Pancreas (tissue), 10 donors: ENCODE measurements at regions not wholly inside any gene's neighbourhood (a gene's known extent, or its start where the extent isn't known, plus 50 kb on each side); places are given as distances from the start of the nearest gene placed in this dataset.

Source experiments
- ATAC-seq, 4 donors: fragments of 200-7000 bp; cut with Tn5 transposase; one replicate each; pipeline versions ENCODE4 v1.8.0 to v1.9.1; 2020; ENCODE audit warnings: mild to moderate bottlenecking in 4 of 4, moderate library complexity in 4 of 4
- DNase-seq, 6 donors: peaks; one replicate each; pipeline ENCODE4 v3.0.0-alpha.2; 2020
- FAIRE-seq: peaks from 2 replicates; lab custom pipeline; 2012; peaks lifted over from hg19 to GRCh38; lab: Jason Lieb, UNC
- H3K27ac ChIP-seq, 4 donors: fragments of 200-600 bp; sonication (generic); 1 replicate in 3 of 4; 2 replicates in 1 of 4; pipeline versions ENCODE4 v1.5.0 to v1.8.0; 2020
- H3K27me3 ChIP-seq, 4 donors: fragments of 200-600 bp; one replicate each; pipeline ENCODE4 v1.8.0; 2021
- H3K36me3 ChIP-seq, 3 donors: fragments of 200-600 bp; sonication (generic) in 1 of 3; one replicate each; pipeline versions ENCODE4 v1.5.0 to v1.8.0; 2020 to 2021
- H3K4me1 ChIP-seq, 3 donors: fragments of 200-600 bp; one replicate each; pipeline ENCODE4 v1.8.0; 2021
- H3K4me3 ChIP-seq, 4 donors: fragments of 200-600 bp; sonication (generic) in 2 of 4; one replicate each; pipeline versions ENCODE4 v1.5.0 to v1.8.0; 2020 to 2021
- H3K9me3 ChIP-seq, 4 donors: fragments of 200-600 bp; one replicate each; pipeline ENCODE4 v1.8.0; 2021
- CTCF ChIP-seq, 4 donors: fragments of 200-600 bp; sonication (generic) in 3 of 4; IDR thresholded peaks; one replicate each; pipeline versions ENCODE4 v1.5.0 to v1.8.0; 2021; ENCODE audit warnings: antibody characterized with exemption in 4 of 4
- WGBS, 2 donors: extraction: QIAGEN DNeasy Blood & Tissue Kit; methylation state at CpG; one replicate each; pipeline ENCODE4 v1.1.7; 2013; 5-methylcytosine and 5-hydroxymethylcytosine counted together
- intact Hi-C, 3 donors: fragments of 100-400 bp; cut with DNase I; formaldehyde crosslinking; loops; one replicate each; pipeline versions ENCODE4 v1.11.1 to v1.14.2; 2022
- donor health status: healthy with polysubstance abuse.
- donor health status: DM: no; HTN: no; CAD: no; lungs with moderate emphysema.
- donor health status: DM: no; HTN: no; CAD: no.
- donor health status: control.
- donor health status: control.
- donor health status: Bipolar disorder and iron deficiency.
- donor health status: DM: yes; HTN: yes; CAD: no.
- donor health status: DM: no; HTN: no; CAD: no.
- donor health status: DM: no; HTN: no; CAD: no.
- donor health status: DM: yes; HTN: yes; CAD: no.

GRCh38 chr5:28729067-28729466, 1690.7 kb upstream of the CDH9 start:
- no peak for DNase-seq
- no peak for FAIRE-seq
- no peak for ATAC-seq
- Histone ChIP-seq H3K9me3 (no peaks in the 10 kb centered on the region), H3K27ac (no peak overlapping the region), H3K4me1 (no peaks in the 10 kb centered on the region), H3K4me3 (no peak overlapping the region), H3K27me3 (no peaks in the 10 kb centered on the region), H3K36me3 (no peaks in the 10 kb centered on the region)
- intact Hi-C loops: no loop called here
- TF ChIP-seq CTCF (IDR thresholded peaks at IDR 0.05): no peak
- 62 to 69% methylated on average over 1 of the region's 1 CpG for WGBS, 2 donors

GRCh38 chr5:28726815-28727214, 1688.4 kb upstream of the CDH9 start:
- no peak for DNase-seq
- H3K27me3 ChIP-seq: no peaks in the 10 kb centered on the region
- no peak for FAIRE-seq
- no peak for ATAC-seq
- no peak for TF ChIP-seq CTCF (IDR thresholded peaks at IDR 0.05)
- no peak overlapping the region for H3K27ac ChIP-seq
- 73 to 88% methylated on average over 2 of the region's 2 CpGs for WGBS, 2 donors
- no peaks in the 10 kb centered on the region for H3K36me3 ChIP-seq
- intact Hi-C loops: no loop called here
- no peaks in the 10 kb centered on the region for H3K9me3 ChIP-seq
- H3K4me3 ChIP-seq: no peak overlapping the region
- H3K4me1 ChIP-seq: no peaks in the 10 kb centered on the region

GRCh38 chr5:28725001-28725400, 1686.6 kb upstream of the CDH9 start:
- no peak for TF ChIP-seq CTCF (IDR thresholded peaks at IDR 0.05)
- DNase-seq: no peak
- H3K27me3 ChIP-seq: no peaks in the 10 kb centered on the region
- no peak for ATAC-seq
- H3K9me3 ChIP-seq: no peaks in the 10 kb centered on the region
- no peaks in the 10 kb centered on the region for H3K4me1 ChIP-seq
- FAIRE-seq: no peak
- H3K4me3 ChIP-seq: no peak overlapping the region
- no peak overlapping the region for H3K27ac ChIP-seq
- intact Hi-C loops: no loop called here
- H3K36me3 ChIP-seq: no peaks in the 10 kb centered on the region
- WGBS, 2 donors: 65 to 75% methylated on average over 3 of the region's 3 CpGs

GRCh38 chr5:28714907-28715698, 1676.7 kb upstream of the CDH9 start:
- Histone ChIP-seq H3K27ac (no peak overlapping the region), H3K27me3 (no peaks in the 10 kb centered on the region), H3K9me3 (no peaks in the 10 kb centered on the region), H3K4me3 (no peak overlapping the region), H3K4me1 (no peaks in the 10 kb centered on the region), H3K36me3 (no peaks in the 10 kb centered on the region)
- FAIRE-seq: no peak
- WGBS, 2 donors: 32 to 46% methylated on average over 4 of the region's 4 CpGs
- no peak for DNase-seq
- intact Hi-C loops: no loop called here
- no peak for ATAC-seq
- TF ChIP-seq CTCF (IDR thresholded peaks at IDR 0.05): no peak

- FAIRE-seq: no peak
- no peak for ATAC-seq
- Histone ChIP-seq H3K4me1 (no peaks in the 10 kb centered on the region), H3K27me3 (no peaks in the 10 kb centered on the region), H3K36me3 (no peaks in the 10 kb centered on the region), H3K9me3 (no peaks in the 10 kb centered on the region), H3K4me3 (no peak overlapping the region), H3K27ac (no peak overlapping the region)
- intact Hi-C loops: no loop called here
- no peak for TF ChIP-seq CTCF (IDR thresholded peaks at IDR 0.05)
- DNase-seq: no peak
These were observed 1672.0 kb upstream of the CDH9 start for GRCh38 chr5:28710360-28710759.
